WTC11 (cell line): ENCODE measurements at regions not wholly inside any gene's neighbourhood (a gene's known extent, or its start where the extent isn't known, plus 50 kb on each side); places are given as distances from the start of the nearest gene placed in this dataset.

Source experiments
- ATAC-seq: fragments of 200-7000 bp; cut with Tn5 transposase; 2 replicates; pipeline ENCODE4 v1.10.0; 2021; ENCODE audit warnings: mild to moderate bottlenecking, moderate library complexity
- CTCF ChIA-PET: fragments of 300-600 bp; sonication (Branson Sonifier 250); formaldehyde crosslinking; loops from one replicate; lab custom pipeline; 2021; ENCODE audit warnings: antibody characterized with exemption; lab: Charles Lee
- POLR2A ChIA-PET: fragments of 350-600 bp; sonication (Branson Sonifier 250); formaldehyde crosslinking; loops from one replicate; lab custom pipeline; 2021; ENCODE audit warnings: antibody characterized with exemption; lab: Charles Lee
- DNase-seq: peaks from one replicate; pipeline ENCODE4 v3.0.0; 2021; ENCODE audit warnings: low spot score
- H3K27ac Mint-ChIP-seq: 2 replicates; pipeline ENCODE4 v1.8.0; 2021; ENCODE audit warnings: mixed read lengths
- H3K27me3 Mint-ChIP-seq: 2 replicates; pipeline ENCODE4 v1.8.0; 2021; ENCODE audit warnings: low read depth, mild to moderate bottlenecking, moderate library complexity, mixed read lengths
- H3K36me3 Mint-ChIP-seq: 2 replicates; pipeline ENCODE4 v1.8.0; 2021; ENCODE audit warnings: mixed read lengths
- H3K4me1 Mint-ChIP-seq: 2 replicates; pipeline ENCODE4 v1.8.0; 2022; ENCODE audit warnings: mixed read lengths
- H3K4me3 Mint-ChIP-seq: 2 replicates; pipeline ENCODE4 v1.8.0; 2021; ENCODE audit warnings: mild to moderate bottlenecking, moderate library complexity, mixed read lengths
- H3K9me3 Mint-ChIP-seq: 2 replicates; pipeline ENCODE4 v1.8.0; 2021; ENCODE audit warnings: mixed read lengths
- CBFB ChIP-seq: sonication (generic); formaldehyde crosslinking; IDR thresholded peaks from 2 replicates; pipeline ENCODE4 v1.8.1; 2022; ENCODE audit warnings: mild to moderate bottlenecking, low read depth, missing genetic modification reagents
- ELF4 ChIP-seq: sonication (generic); formaldehyde crosslinking; IDR thresholded peaks from 2 replicates; pipeline ENCODE4 v1.8.1; 2022; ENCODE audit warnings: low read depth, mild to moderate bottlenecking, moderate library complexity, missing genetic modification reagents
- HMGA2 ChIP-seq: fragments of 250-450 bp; sonication (Bioruptor Pico); IDR thresholded peaks from 2 replicates; pipeline ENCODE4 v1.4.0; 2021; ENCODE audit warnings: mild to moderate bottlenecking, moderate library complexity
- TF ChIP-seq, protein P1 (sequence below): sonication (generic); formaldehyde crosslinking; IDR thresholded peaks from 2 replicates; pipeline ENCODE4 v1.8.1; 2022; ENCODE audit warnings: low read depth, mild to moderate bottlenecking, moderate library complexity, missing genetic modification reagents, borderline replicate concordance
- TF ChIP-seq, protein P2 (sequence below): sonication (generic); formaldehyde crosslinking; IDR thresholded peaks from 2 replicates; pipeline ENCODE4 v1.8.0; 2023; ENCODE audit warnings: missing genetic modification reagents, mild to moderate bottlenecking, borderline replicate concordance
- TF ChIP-seq, protein P3 (sequence below): sonication (generic); formaldehyde crosslinking; IDR thresholded peaks from 2 replicates; pipeline ENCODE4 v1.8.0; 2023; ENCODE audit warnings: mild to moderate bottlenecking, missing genetic modification reagents
- TF ChIP-seq, protein P4 (sequence below): fragments of 250-450 bp; sonication (Bioruptor Pico); conservative IDR thresholded peaks from 2 replicates; pipeline ENCODE4 v1.9.0; 2021; ENCODE audit warnings: mild to moderate bottlenecking
- TF ChIP-seq, protein P5 (sequence below): sonication (generic); formaldehyde crosslinking; IDR thresholded peaks from 2 replicates; pipeline ENCODE4 v1.8.0; 2022; ENCODE audit warnings: mild to moderate bottlenecking, missing genetic modification reagents
- TF ChIP-seq, protein P6 (sequence below): fragments of 250-450 bp; sonication (Bioruptor Pico); IDR thresholded peaks from 2 replicates; pipeline ENCODE4 v2.1.2; 2022; ENCODE audit warnings: mild to moderate bottlenecking, moderate library complexity

GRCh38 chr11:105321696-105322095 is 182.1 kb upstream of the CARD18 start:
- ATAC-seq (no peak), DNase-seq (no peak)
- no peak overlapping the region for H3K4me3 Mint-ChIP-seq
- no peak for TF ChIP-seq CBFB (CRISPR knock-in tag)
- TF ChIP-seq HMGA2 (CRISPR knock-in tag), result peak; percentile 95
- TF ChIP-seq ELF4 (CRISPR knock-in tag), result no peak
- CTCF ChIA-PET, result no interaction called here
- H3K9me3 Mint-ChIP-seq, result no peaks in the 10 kb centered on the region
- no peak overlapping the region for H3K27ac Mint-ChIP-seq
- no peaks in the 10 kb centered on the region for H3K4me1 Mint-ChIP-seq
- H3K36me3 Mint-ChIP-seq, result no peaks in the 10 kb centered on the region
- POLR2A ChIA-PET, result interaction anchor here (0.6 kb wide), 1 partner anchor 343 kb away, joined by 3 read pairs; no protein-coding TSS in a partner anchor
- no peaks in the 10 kb centered on the region; the same call in 1 of the 2 replicates for H3K27me3 Mint-ChIP-seq

GRCh38 chr11:105315287-105315686 is 175.7 kb upstream of the CARD18 start:
- H3K4me3 Mint-ChIP-seq, result no peak overlapping the region
- H3K4me1 Mint-ChIP-seq, result no peaks in the 10 kb centered on the region
- no peaks in the 10 kb centered on the region for H3K27me3 Mint-ChIP-seq
- DNase-seq (no peak), ATAC-seq (peak; percentile 98)
- H3K36me3 Mint-ChIP-seq, result no peaks in the 10 kb centered on the region
- H3K9me3 Mint-ChIP-seq, result no peaks in the 10 kb centered on the region
- H3K27ac Mint-ChIP-seq, result no peak overlapping the region
- ChIA-PET CTCF (no interaction called here), POLR2A (no interaction called here)
- TF ChIP-seq, protein P1, sequence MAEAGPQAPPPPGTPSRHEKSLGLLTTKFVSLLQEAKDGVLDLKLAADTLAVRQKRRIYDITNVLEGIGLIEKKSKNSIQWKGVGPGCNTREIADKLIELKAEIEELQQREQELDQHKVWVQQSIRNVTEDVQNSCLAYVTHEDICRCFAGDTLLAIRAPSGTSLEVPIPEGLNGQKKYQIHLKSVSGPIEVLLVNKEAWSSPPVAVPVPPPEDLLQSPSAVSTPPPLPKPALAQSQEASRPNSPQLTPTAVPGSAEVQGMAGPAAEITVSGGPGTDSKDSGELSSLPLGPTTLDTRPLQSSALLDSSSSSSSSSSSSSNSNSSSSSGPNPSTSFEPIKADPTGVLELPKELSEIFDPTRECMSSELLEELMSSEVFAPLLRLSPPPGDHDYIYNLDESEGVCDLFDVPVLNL, result no peak
- TF ChIP-seq, protein P2, sequence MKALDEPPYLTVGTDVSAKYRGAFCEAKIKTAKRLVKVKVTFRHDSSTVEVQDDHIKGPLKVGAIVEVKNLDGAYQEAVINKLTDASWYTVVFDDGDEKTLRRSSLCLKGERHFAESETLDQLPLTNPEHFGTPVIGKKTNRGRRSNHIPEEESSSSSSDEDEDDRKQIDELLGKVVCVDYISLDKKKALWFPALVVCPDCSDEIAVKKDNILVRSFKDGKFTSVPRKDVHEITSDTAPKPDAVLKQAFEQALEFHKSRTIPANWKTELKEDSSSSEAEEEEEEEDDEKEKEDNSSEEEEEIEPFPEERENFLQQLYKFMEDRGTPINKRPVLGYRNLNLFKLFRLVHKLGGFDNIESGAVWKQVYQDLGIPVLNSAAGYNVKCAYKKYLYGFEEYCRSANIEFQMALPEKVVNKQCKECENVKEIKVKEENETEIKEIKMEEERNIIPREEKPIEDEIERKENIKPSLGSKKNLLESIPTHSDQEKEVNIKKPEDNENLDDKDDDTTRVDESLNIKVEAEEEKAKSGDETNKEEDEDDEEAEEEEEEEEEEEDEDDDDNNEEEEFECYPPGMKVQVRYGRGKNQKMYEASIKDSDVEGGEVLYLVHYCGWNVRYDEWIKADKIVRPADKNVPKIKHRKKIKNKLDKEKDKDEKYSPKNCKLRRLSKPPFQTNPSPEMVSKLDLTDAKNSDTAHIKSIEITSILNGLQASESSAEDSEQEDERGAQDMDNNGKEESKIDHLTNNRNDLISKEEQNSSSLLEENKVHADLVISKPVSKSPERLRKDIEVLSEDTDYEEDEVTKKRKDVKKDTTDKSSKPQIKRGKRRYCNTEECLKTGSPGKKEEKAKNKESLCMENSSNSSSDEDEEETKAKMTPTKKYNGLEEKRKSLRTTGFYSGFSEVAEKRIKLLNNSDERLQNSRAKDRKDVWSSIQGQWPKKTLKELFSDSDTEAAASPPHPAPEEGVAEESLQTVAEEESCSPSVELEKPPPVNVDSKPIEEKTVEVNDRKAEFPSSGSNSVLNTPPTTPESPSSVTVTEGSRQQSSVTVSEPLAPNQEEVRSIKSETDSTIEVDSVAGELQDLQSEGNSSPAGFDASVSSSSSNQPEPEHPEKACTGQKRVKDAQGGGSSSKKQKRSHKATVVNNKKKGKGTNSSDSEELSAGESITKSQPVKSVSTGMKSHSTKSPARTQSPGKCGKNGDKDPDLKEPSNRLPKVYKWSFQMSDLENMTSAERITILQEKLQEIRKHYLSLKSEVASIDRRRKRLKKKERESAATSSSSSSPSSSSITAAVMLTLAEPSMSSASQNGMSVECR (CRISPR knock-in tag), result no peak
- TF ChIP-seq, protein P3, sequence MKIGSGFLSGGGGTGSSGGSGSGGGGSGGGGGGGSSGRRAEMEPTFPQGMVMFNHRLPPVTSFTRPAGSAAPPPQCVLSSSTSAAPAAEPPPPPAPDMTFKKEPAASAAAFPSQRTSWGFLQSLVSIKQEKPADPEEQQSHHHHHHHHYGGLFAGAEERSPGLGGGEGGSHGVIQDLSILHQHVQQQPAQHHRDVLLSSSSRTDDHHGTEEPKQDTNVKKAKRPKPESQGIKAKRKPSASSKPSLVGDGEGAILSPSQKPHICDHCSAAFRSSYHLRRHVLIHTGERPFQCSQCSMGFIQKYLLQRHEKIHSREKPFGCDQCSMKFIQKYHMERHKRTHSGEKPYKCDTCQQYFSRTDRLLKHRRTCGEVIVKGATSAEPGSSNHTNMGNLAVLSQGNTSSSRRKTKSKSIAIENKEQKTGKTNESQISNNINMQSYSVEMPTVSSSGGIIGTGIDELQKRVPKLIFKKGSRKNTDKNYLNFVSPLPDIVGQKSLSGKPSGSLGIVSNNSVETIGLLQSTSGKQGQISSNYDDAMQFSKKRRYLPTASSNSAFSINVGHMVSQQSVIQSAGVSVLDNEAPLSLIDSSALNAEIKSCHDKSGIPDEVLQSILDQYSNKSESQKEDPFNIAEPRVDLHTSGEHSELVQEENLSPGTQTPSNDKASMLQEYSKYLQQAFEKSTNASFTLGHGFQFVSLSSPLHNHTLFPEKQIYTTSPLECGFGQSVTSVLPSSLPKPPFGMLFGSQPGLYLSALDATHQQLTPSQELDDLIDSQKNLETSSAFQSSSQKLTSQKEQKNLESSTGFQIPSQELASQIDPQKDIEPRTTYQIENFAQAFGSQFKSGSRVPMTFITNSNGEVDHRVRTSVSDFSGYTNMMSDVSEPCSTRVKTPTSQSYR (CRISPR knock-in tag), result no peak
- TF ChIP-seq, protein P4, sequence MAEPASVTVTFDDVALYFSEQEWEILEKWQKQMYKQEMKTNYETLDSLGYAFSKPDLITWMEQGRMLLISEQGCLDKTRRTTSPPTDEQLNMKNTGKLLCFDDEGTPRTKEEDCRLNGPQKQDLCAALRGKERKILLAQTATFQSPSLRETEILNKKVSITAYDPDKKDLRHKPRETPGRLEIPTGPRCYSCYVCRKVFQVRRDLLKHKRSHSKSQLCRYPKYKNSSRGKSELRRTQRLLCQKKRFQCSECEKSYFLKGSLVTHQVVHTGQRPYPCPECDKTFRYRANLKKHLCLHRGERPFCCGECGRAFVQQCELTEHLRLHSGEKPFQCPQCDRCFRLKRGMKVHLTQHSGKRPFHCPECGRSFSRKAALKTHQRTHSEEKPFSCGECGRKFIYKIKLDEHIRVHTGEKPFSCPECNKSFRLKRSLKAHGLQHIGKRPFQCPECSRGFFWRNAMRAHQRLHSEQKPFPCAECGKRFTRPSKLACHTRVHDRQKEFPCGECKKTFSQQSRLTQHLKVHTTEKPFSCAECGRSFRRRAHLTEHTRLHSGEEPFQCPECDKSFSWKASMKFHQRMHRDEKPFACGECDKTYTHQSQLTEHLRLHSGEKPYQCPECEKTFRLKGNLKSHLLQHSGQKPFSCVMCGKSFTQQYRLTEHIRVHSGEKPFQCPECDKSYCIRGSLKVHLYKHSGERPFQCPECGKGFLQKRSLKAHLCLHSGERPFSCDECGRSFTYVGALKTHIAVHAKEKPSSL (CRISPR knock-in tag), result no peak
- TF ChIP-seq, protein P5, sequence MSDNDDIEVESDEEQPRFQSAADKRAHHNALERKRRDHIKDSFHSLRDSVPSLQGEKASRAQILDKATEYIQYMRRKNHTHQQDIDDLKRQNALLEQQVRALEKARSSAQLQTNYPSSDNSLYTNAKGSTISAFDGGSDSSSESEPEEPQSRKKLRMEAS, result no peak
- TF ChIP-seq, protein P6, sequence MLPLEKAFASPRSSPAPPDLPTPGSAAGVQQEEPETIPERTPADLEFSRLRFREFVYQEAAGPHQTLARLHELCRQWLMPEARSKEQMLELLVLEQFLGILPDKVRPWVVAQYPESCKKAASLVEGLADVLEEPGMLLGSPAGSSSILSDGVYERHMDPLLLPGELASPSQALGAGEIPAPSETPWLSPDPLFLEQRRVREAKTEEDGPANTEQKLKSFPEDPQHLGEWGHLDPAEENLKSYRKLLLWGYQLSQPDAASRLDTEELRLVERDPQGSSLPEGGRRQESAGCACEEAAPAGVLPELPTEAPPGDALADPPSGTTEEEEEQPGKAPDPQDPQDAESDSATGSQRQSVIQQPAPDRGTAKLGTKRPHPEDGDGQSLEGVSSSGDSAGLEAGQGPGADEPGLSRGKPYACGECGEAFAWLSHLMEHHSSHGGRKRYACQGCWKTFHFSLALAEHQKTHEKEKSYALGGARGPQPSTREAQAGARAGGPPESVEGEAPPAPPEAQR (CRISPR knock-in tag), result no peak
